ENCODE measurements at regions not wholly inside any gene's neighbourhood (a gene's known extent, or its start where the extent isn't known, plus 50 kb on each side); places are given as distances from the start of the nearest gene placed in this dataset.

- TF ChIP-seq TRIM24 (IDR thresholded peaks at IDR 0.05) (no peak), HMGN3 (IDR thresholded peaks at IDR 0.05; ENCODE audit: borderline replicate concordance, extremely low read depth, insufficient read length, low read depth, low read length) (no peak), SMAD1 (IDR thresholded peaks at IDR 0.05; ENCODE audit: low read depth, low read length, partially characterized antibody) (no peak), PML (IDR thresholded peaks at IDR 0.05; ENCODE audit: low read length) (no peak), PCBP1 (IDR thresholded peaks at IDR 0.05; ENCODE audit: low read depth, low read length, poor library complexity, severe bottlenecking) (no peak), REST (IDR thresholded peaks at IDR 0.05; ENCODE audit: borderline replicate concordance) (peak; percentile 51; the same call in 1 of the 2 replicates), REST (CRISPR knock-in tag; IDR thresholded peaks at IDR 0.05; ENCODE audit: low read depth) (no peak), PBX2 (CRISPR knock-in tag; IDR thresholded peaks at IDR 0.05; ENCODE audit: low read depth) (no peak), PBX2 (tag; conservative IDR thresholded peaks at IDR 0.05; ENCODE audit: low read depth) (peak; percentile 93), RAD21 (CRISPR knock-in tag; conservative IDR thresholded peaks at IDR 0.05 in 1 of 2, IDR thresholded peaks at IDR 0.05 in 1 of 2) (peak; percentile 58 to 67), HSF4 (CRISPR knock-in tag; IDR thresholded peaks at IDR 0.05; ENCODE audit: borderline replicate concordance) (no peak), NCOA2 (IDR thresholded peaks at IDR 0.05; ENCODE audit: partially characterized antibody in 2 of 2) (no peak), MEIS2 (IDR thresholded peaks at IDR 0.05; ENCODE audit: partially characterized antibody) (peak; percentile 80)
- TF ChIP-seq, protein P1, sequence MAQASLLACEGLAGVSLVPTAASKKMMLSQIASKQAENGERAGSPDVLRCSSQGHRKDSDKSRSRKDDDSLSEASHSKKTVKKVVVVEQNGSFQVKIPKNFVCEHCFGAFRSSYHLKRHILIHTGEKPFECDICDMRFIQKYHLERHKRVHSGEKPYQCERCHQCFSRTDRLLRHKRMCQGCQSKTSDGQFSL (CRISPR knock-in tag; IDR thresholded peaks at IDR 0.05) = no peak
- TF ChIP-seq, protein P1 (tag; IDR thresholded peaks at IDR 0.05) = no peak
- TF ChIP-seq, protein P2, sequence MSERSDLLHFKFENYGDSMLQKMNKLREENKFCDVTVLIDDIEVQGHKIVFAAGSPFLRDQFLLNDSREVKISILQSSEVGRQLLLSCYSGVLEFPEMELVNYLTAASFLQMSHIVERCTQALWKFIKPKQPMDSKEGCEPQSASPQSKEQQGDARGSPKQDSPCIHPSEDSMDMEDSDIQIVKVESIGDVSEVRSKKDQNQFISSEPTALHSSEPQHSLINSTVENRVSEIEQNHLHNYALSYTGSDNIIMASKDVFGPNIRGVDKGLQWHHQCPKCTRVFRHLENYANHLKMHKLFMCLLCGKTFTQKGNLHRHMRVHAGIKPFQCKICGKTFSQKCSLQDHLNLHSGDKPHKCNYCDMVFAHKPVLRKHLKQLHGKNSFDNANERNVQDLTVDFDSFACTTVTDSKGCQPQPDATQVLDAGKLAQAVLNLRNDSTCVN (CRISPR knock-in tag; IDR thresholded peaks at IDR 0.05) = no peak
These were observed 97.3 kb upstream of the DCLK2 start (continued) for GRCh38 chr4:149980941-149981340.

Measured in K562 (cell line).